ENCODE measurements at regions not wholly inside any gene's neighbourhood (a gene's known extent, or its start where the extent isn't known, plus 50 kb on each side); places are given as distances from the start of the nearest gene placed in this dataset.
A peak's percentile ranks its signal among the peaks of the same experiment; 100 is the strongest.

DNA sequence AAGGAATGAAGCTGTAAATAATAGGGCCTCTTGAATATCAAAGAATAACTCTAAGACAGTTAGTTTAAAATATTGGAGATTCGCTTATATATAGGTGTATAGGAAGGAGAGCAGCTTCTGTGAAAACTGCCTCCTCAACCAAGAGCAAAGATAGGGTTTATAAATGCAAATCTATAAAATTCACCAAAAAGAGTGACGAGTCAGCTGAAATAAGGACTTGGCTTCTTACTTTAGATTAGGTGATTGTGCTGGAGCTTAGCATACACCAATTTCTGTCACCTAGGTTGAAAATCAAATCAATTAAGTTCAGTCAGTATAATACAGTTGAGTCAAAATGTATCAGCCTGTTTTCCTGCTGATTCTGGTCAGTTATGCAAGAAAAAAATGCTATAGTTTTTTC is 113.8 kb upstream of the SGCE start:
- H3K9me3 ChIP-seq (ENCODE audit: control insufficient read depth, low read length) = no peaks in the 10 kb centered on the region
- no peak overlapping the region for H2BK120ac ChIP-seq (ENCODE audit: low read depth, low read length)
- H3K14ac ChIP-seq (ENCODE audit: low read length in 2 of 2) = no peak overlapping the region
- H4K8ac ChIP-seq (ENCODE audit: low read length) = no peak overlapping the region
- no peak overlapping the region for H2BK15ac ChIP-seq (ENCODE audit: low read depth, poor library complexity, severe bottlenecking)
- H3K4me2 ChIP-seq (ENCODE audit: low read length, poor library complexity, severe bottlenecking) = no peak overlapping the region
- no peaks in the 10 kb centered on the region for H3K79me1 ChIP-seq (replicated peaks; ENCODE audit: low read length, poor library complexity, severe bottlenecking)
- no peaks in the 10 kb centered on the region for H3K36me3 ChIP-seq (ENCODE audit: control insufficient read depth in 1 of 2, insufficient read depth in 2 of 2, low read depth in 1 of 2, low read length in 2 of 2)
- no peak overlapping the region for H4K91ac ChIP-seq (ENCODE audit: low read length)
- H3K9ac ChIP-seq (ENCODE audit: low read length) = no peak overlapping the region
- no peak overlapping the region for H3K27ac ChIP-seq (ENCODE audit: low read length, poor library complexity, severe bottlenecking)
- no peak overlapping the region for H2BK5ac ChIP-seq (ENCODE audit: low read depth, low read length, poor library complexity, severe bottlenecking)
- no peak overlapping the region for H3K23ac ChIP-seq (ENCODE audit: low read length in 2 of 2)
- H2AK5ac ChIP-seq (ENCODE audit: low read length, severe bottlenecking) = no peak overlapping the region
- no peak overlapping the region for H2BK12ac ChIP-seq (ENCODE audit: low read length in 2 of 2)
- DNase-seq = no peak
- no peak overlapping the region for H3K18ac ChIP-seq (ENCODE audit: low read depth in 1 of 2, low read length in 2 of 2)
- no peaks in the 10 kb centered on the region for H3K27me3 ChIP-seq (ENCODE audit: control insufficient read depth in 1 of 2, insufficient read depth in 1 of 2, low read length in 2 of 2)
- no peak overlapping the region for H2AFZ ChIP-seq (ENCODE audit: low read depth, low read length)
- no peak overlapping the region for H3K4ac ChIP-seq (ENCODE audit: low read depth in 1 of 2, low read length in 2 of 2)
- no peaks in the 10 kb centered on the region for H3K4me1 ChIP-seq (ENCODE audit: control insufficient read depth, insufficient read depth, low read depth, low read length)
- whole genome bisulfite sequencing = no CpG with 5 or more reads among the region's 2 CpGs
- H3K4me3 ChIP-seq (ENCODE audit: insufficient read depth in 1 of 2, low read depth in 1 of 2, low read length in 2 of 2) = no peak overlapping the region

- Histone ChIP-seq H2AFZ (ENCODE audit: low read depth, low read length) (no peak overlapping the region), H3K36me3 (ENCODE audit: control insufficient read depth in 1 of 2, insufficient read depth in 2 of 2, low read depth in 1 of 2, low read length in 2 of 2) (no peaks in the 10 kb centered on the region), H3K9ac (ENCODE audit: low read length) (no peak overlapping the region), H3K4me1 (ENCODE audit: control insufficient read depth, insufficient read depth, low read depth, low read length) (no peaks in the 10 kb centered on the region), H4K91ac (ENCODE audit: low read length) (no peak overlapping the region), H3K79me1 (replicated peaks; ENCODE audit: low read length, poor library complexity, severe bottlenecking) (no peaks in the 10 kb centered on the region), H3K23ac (ENCODE audit: low read length in 2 of 2) (no peak overlapping the region), H3K27ac (ENCODE audit: low read length, poor library complexity, severe bottlenecking) (no peak overlapping the region), H2BK5ac (ENCODE audit: low read depth, low read length, poor library complexity, severe bottlenecking) (no peak overlapping the region), H2BK15ac (ENCODE audit: low read depth, poor library complexity, severe bottlenecking) (no peak overlapping the region), H3K4me3 (ENCODE audit: insufficient read depth in 1 of 2, low read depth in 1 of 2, low read length in 2 of 2) (no peak overlapping the region), H3K4ac (ENCODE audit: low read depth in 1 of 2, low read length in 2 of 2) (no peak overlapping the region), H2AK5ac (ENCODE audit: low read length, severe bottlenecking) (no peak overlapping the region), H3K27me3 (ENCODE audit: control insufficient read depth in 1 of 2, insufficient read depth in 1 of 2, low read length in 2 of 2) (no peaks in the 10 kb centered on the region), H3K9me3 (ENCODE audit: control insufficient read depth, low read length) (no peaks in the 10 kb centered on the region), H2BK120ac (ENCODE audit: low read depth, low read length) (no peak overlapping the region), H3K14ac (ENCODE audit: low read length in 2 of 2) (no peak overlapping the region), H3K18ac (ENCODE audit: low read depth in 1 of 2, low read length in 2 of 2) (no peak overlapping the region), H2BK12ac (ENCODE audit: low read length in 2 of 2) (no peak overlapping the region), H3K4me2 (ENCODE audit: low read length, poor library complexity, severe bottlenecking) (no peak overlapping the region), H4K8ac (ENCODE audit: low read length) (no peak overlapping the region)
- WGBS = 25% methylated on average over 1 of the region's 3 CpGs
- DNase-seq = peak; percentile 68
These were observed 123.0 kb upstream of the SGCE start for GRCh38 chr7:94778711-94779459.

GRCh38 chr7:94779861-94780260 is 123.9 kb upstream of the SGCE start:
- H3K27me3 ChIP-seq (ENCODE audit: control insufficient read depth in 1 of 2, insufficient read depth in 1 of 2, low read length in 2 of 2) = no peaks in the 10 kb centered on the region
- no peak overlapping the region for H2BK120ac ChIP-seq (ENCODE audit: low read depth, low read length)
- no peak overlapping the region for H3K9ac ChIP-seq (ENCODE audit: low read length)
- no peak overlapping the region for H2AFZ ChIP-seq (ENCODE audit: low read depth, low read length)
- H2BK12ac ChIP-seq (ENCODE audit: low read length in 2 of 2) = no peak overlapping the region
- H3K18ac ChIP-seq (ENCODE audit: low read depth in 1 of 2, low read length in 2 of 2) = no peak overlapping the region
- no CpG with 5 or more reads among the region's 1 CpG for WGBS
- no peak overlapping the region for H2AK5ac ChIP-seq (ENCODE audit: low read length, severe bottlenecking)
- no peak overlapping the region for H4K91ac ChIP-seq (ENCODE audit: low read length)
- H3K4me3 ChIP-seq (ENCODE audit: insufficient read depth in 1 of 2, low read depth in 1 of 2, low read length in 2 of 2) = no peak overlapping the region
- H4K8ac ChIP-seq (ENCODE audit: low read length) = no peak overlapping the region
- no peak overlapping the region for H2BK5ac ChIP-seq (ENCODE audit: low read depth, low read length, poor library complexity, severe bottlenecking)
- no peak overlapping the region for H3K4ac ChIP-seq (ENCODE audit: low read depth in 1 of 2, low read length in 2 of 2)
- no peak overlapping the region for H3K4me2 ChIP-seq (ENCODE audit: low read length, poor library complexity, severe bottlenecking)
- H3K79me1 ChIP-seq (replicated peaks; ENCODE audit: low read length, poor library complexity, severe bottlenecking) = no peaks in the 10 kb centered on the region
- no peaks in the 10 kb centered on the region for H3K36me3 ChIP-seq (ENCODE audit: control insufficient read depth in 1 of 2, insufficient read depth in 2 of 2, low read depth in 1 of 2, low read length in 2 of 2)
- DNase-seq = no peak
- H3K4me1 ChIP-seq (ENCODE audit: control insufficient read depth, insufficient read depth, low read depth, low read length) = no peaks in the 10 kb centered on the region
- H3K27ac ChIP-seq (ENCODE audit: low read length, poor library complexity, severe bottlenecking) = no peak overlapping the region
- H2BK15ac ChIP-seq (ENCODE audit: low read depth, poor library complexity, severe bottlenecking) = no peak overlapping the region
- no peaks in the 10 kb centered on the region for H3K9me3 ChIP-seq (ENCODE audit: control insufficient read depth, low read length)
- no peak overlapping the region for H3K23ac ChIP-seq (ENCODE audit: low read length in 2 of 2)
- no peak overlapping the region for H3K14ac ChIP-seq (ENCODE audit: low read length in 2 of 2)

- no peaks in the 10 kb centered on the region for H3K4me1 ChIP-seq (ENCODE audit: control insufficient read depth, insufficient read depth, low read depth, low read length)
- H4K91ac ChIP-seq (ENCODE audit: low read length) = no peak overlapping the region
- H3K9ac ChIP-seq (ENCODE audit: low read length) = no peak overlapping the region
- H3K18ac ChIP-seq (ENCODE audit: low read depth in 1 of 2, low read length in 2 of 2) = no peak overlapping the region
- no peaks in the 10 kb centered on the region for H3K79me1 ChIP-seq (replicated peaks; ENCODE audit: low read length, poor library complexity, severe bottlenecking)
- no peak overlapping the region for H3K27ac ChIP-seq (ENCODE audit: low read length, poor library complexity, severe bottlenecking)
- no peak for DNase-seq
- H2AK5ac ChIP-seq (ENCODE audit: low read length, severe bottlenecking) = no peak overlapping the region
- no peak overlapping the region for H2BK5ac ChIP-seq (ENCODE audit: low read depth, low read length, poor library complexity, severe bottlenecking)
- no peak overlapping the region for H2BK120ac ChIP-seq (ENCODE audit: low read depth, low read length)
- no peaks in the 10 kb centered on the region for H3K36me3 ChIP-seq (ENCODE audit: control insufficient read depth in 1 of 2, insufficient read depth in 2 of 2, low read depth in 1 of 2, low read length in 2 of 2)
- H4K8ac ChIP-seq (ENCODE audit: low read length) = no peak overlapping the region
- H2BK15ac ChIP-seq (ENCODE audit: low read depth, poor library complexity, severe bottlenecking) = no peak overlapping the region
- WGBS = 70% methylated on average over 2 of the region's 2 CpGs
- no peak overlapping the region for H3K14ac ChIP-seq (ENCODE audit: low read length in 2 of 2)
- H3K4me3 ChIP-seq (ENCODE audit: insufficient read depth in 1 of 2, low read depth in 1 of 2, low read length in 2 of 2) = no peak overlapping the region
- no peak overlapping the region for H2AFZ ChIP-seq (ENCODE audit: low read depth, low read length)
- H3K4me2 ChIP-seq (ENCODE audit: low read length, poor library complexity, severe bottlenecking) = no peak overlapping the region
- H2BK12ac ChIP-seq (ENCODE audit: low read length in 2 of 2) = no peak overlapping the region
- no peaks in the 10 kb centered on the region for H3K9me3 ChIP-seq (ENCODE audit: control insufficient read depth, low read length)
- no peak overlapping the region for H3K23ac ChIP-seq (ENCODE audit: low read length in 2 of 2)
- H3K27me3 ChIP-seq (ENCODE audit: control insufficient read depth in 1 of 2, insufficient read depth in 1 of 2, low read length in 2 of 2) = no peaks in the 10 kb centered on the region
- no peak overlapping the region for H3K4ac ChIP-seq (ENCODE audit: low read depth in 1 of 2, low read length in 2 of 2)
These were observed 125.3 kb upstream of the SGCE start for GRCh38 chr7:94781236-94781635.

All from mesenchymal stem cell (in vitro differentiated cells and primary cell).